ENCODE measurements at regions not wholly inside any gene's neighbourhood (a gene's known extent, or its start where the extent isn't known, plus 50 kb on each side); places are given as distances from the start of the nearest gene placed in this dataset.

DNA sequence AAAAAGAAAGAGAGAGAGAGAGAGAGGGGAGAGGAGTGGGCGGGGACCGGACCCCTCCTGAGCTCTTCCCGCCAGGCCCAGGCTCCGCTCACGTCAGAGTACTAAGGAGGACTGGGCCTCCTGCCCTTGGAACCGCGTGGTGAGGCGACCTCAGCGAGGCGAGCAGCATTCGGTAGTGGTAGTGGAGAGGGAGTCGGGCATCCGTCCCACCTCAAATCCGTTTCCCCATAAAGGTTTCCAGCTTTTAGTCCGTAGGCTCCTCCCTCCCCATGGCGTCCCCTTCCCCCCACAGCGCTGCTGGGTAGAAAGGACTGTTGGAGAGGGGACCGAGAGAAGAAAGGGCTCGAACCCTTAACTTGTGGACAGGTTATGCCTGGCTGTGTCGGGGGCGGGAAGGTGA, 124.4 kb upstream of the BARHL2 start:
- TF ChIP-seq POLR2AphosphoS5 (IDR thresholded peaks at IDR 0.05) (no peak), CTCF (IDR thresholded peaks at IDR 0.05) (no peak)

Measured in upper lobe of left lung (tissue), 4 donors.